HepG2 (cell line): ENCODE measurements at regions not wholly inside any gene's neighbourhood (a gene's known extent, or its start where the extent isn't known, plus 50 kb on each side); places are given as distances from the start of the nearest gene placed in this dataset.

Experiments
- ATAC-seq: fragments of 200-7000 bp; cut with Tn5 transposase; 3 replicates; pipeline ENCODE4 v1.9.1; 2020; ENCODE audit warnings: mild to moderate bottlenecking, moderate library complexity
- BruUV-seq: library from RNA; stranded (reverse); fragments of 400-500 nt; replicated peaks from 2 replicates; lab custom pipeline; 2021; lab: Mats Ljungman, UMichigan
- CTCF ChIA-PET: fragments of 300-600 bp; formaldehyde crosslinking; extraction: SDS; loops from one replicate; lab custom pipeline; 2021; ENCODE audit warnings: low total read pairs, inconsistent platforms, low intra/inter-chr PET ratio; lab: Yijun Ruan, JAX
- POLR2A ChIA-PET: fragments of 350-600 bp; sonication (Branson Sonifier 250); formaldehyde crosslinking; loops from one replicate; lab custom pipeline; 2020; ENCODE audit warnings: antibody characterized with exemption, inconsistent platforms; lab: Yijun Ruan, JAX
- DNase-seq: peaks from one replicate; pipeline ENCODE4 v3.0.0-alpha.2; 2015; ENCODE audit warnings: low spot score
- FAIRE-seq: peaks from 3 replicates; lab custom pipeline; 2011; peaks lifted over from hg19 to GRCh38; lab: Jason Lieb, UNC
- H2AFZ ChIP-seq: one replicate; pipeline ENCODE4 v1.6.1; 2011; ENCODE audit warnings: low read length, inconsistent platforms
- H3K27ac ChIP-seq: fragments of 300-600 bp; 3 replicates; pipeline ENCODE4 v1.8.0; 2011; ENCODE audit warnings: mixed run types, mild to moderate bottlenecking, mixed read lengths, low read length, inconsistent platforms; ENCODE audit not compliant: insufficient read depth; ENCODE audit errors: extremely low read length
- H3K27me3 ChIP-seq, 2 experiments: fragments of 200-600 bp in 1 of 2; 2 replicates in 1 of 2; 3 replicates in 1 of 2; pipeline versions ENCODE4 v1.6.0 to v1.8.0; 2011; ENCODE audit warnings: low read length in 2 of 2, mild to moderate bottlenecking in 2 of 2, moderate library complexity in 2 of 2, inconsistent platforms in 1 of 2; ENCODE audit not compliant: insufficient read depth in 2 of 2, control insufficient read depth in 1 of 2
- H3K36me3 ChIP-seq, 2 experiments: fragments of 200-600 bp in 1 of 2; replicated peaks in 1 of 2; 2 replicates in 1 of 2; 3 replicates in 1 of 2; pipeline versions ENCODE4 v1.5.1 to v1.8.0; 2011; ENCODE audit warnings: low read length in 2 of 2, inconsistent platforms in 1 of 2; ENCODE audit not compliant: insufficient read depth in 2 of 2, control insufficient read depth in 1 of 2
- H3K4me1 ChIP-seq: 2 replicates; pipeline ENCODE4 v1.5.1; 2012; ENCODE audit warnings: low read length, inconsistent platforms; ENCODE audit not compliant: insufficient read depth
- H3K4me2 ChIP-seq: 2 replicates; pipeline ENCODE4 v1.6.0; 2011; ENCODE audit warnings: low read depth, low read length, inconsistent platforms
- H3K4me3 ChIP-seq, 3 experiments: fragments of 200-600 bp in 1 of 3; sonication (generic), shearing (Covaris generic) in 1 of 3; replicated peaks in 1 of 3; 2 replicates each; pipeline ENCODE4 v1.5.1; 2011 to 2016; ENCODE audit warnings: low read length in 3 of 3, inconsistent platforms in 2 of 3, low read depth in 2 of 3, mild to moderate bottlenecking in 2 of 3, control low read depth in 1 of 3, mixed read lengths in 1 of 3; ENCODE audit not compliant: insufficient read depth in 1 of 3
- H3K79me2 ChIP-seq: one replicate; pipeline ENCODE4 v1.6.1; 2011; ENCODE audit warnings: low read length, inconsistent platforms; ENCODE audit not compliant: insufficient read depth
- H3K9ac ChIP-seq: 2 replicates; pipeline ENCODE4 v1.6.0; 2011; ENCODE audit warnings: mild to moderate bottlenecking, low read depth, low read length, inconsistent platforms; ENCODE audit not compliant: insufficient read depth
- H3K9me3 ChIP-seq: 2 replicates; pipeline ENCODE4 v1.5.1; 2012; ENCODE audit warnings: mild to moderate bottlenecking, low read length
- H4K20me1 ChIP-seq: 2 replicates; pipeline ENCODE4 v1.6.0; 2011; ENCODE audit warnings: inconsistent platforms, mild to moderate bottlenecking, low read length, moderate library complexity; ENCODE audit not compliant: insufficient read depth
- HOXA5 ChIP-seq: sonication (generic); formaldehyde crosslinking; IDR thresholded peaks from 2 replicates; pipeline ENCODE4 v1.4.0; 2020; ENCODE audit warnings: missing genetic modification reagents
- U2AF2 ChIP-seq: fragments of 200-400 bp; formaldehyde crosslinking; IDR thresholded peaks from 2 replicates; pipeline ENCODE4 v1.6.1; 2017; ENCODE audit warnings: low read depth, mild to moderate bottlenecking, low read length
- ZFP82 ChIP-seq: sonication (generic); formaldehyde crosslinking; IDR thresholded peaks from 2 replicates; pipeline ENCODE4 v1.5.1; 2020; ENCODE audit warnings: mild to moderate bottlenecking, missing genetic modification reagents, borderline replicate concordance
- ZKSCAN5 ChIP-seq: sonication (generic); formaldehyde crosslinking; IDR thresholded peaks from 2 replicates; pipeline ENCODE4 v1.5.1; 2020; ENCODE audit warnings: mild to moderate bottlenecking, missing genetic modification reagents
- WGBS: methylation state at CpG from one replicate; pipeline ENCODE4 v1.1.6; 2017; ENCODE audit warnings: low lambda C conversion rate; 5-methylcytosine and 5-hydroxymethylcytosine counted together
- in situ Hi-C: cut with HindIII; loops from 2 replicates; pipeline ENCODE4 v1.10.0; 2017; ENCODE audit warnings: low pct_unique_long_range_greater_than_20kb; ENCODE audit not compliant: extremely low pct_ligation_motif_present
- intact Hi-C: fragments of 100-400 bp; cut with micrococcal nuclease; formaldehyde crosslinking; loops from one replicate; pipeline ENCODE4 v1.10.0; 2022; ENCODE audit not compliant: unreplicated experiment
- TF ChIP-seq, protein P1 (sequence below): sonication (generic); formaldehyde crosslinking; IDR thresholded peaks from 2 replicates; pipeline ENCODE4 v1.4.0; 2020; ENCODE audit warnings: mild to moderate bottlenecking, missing genetic modification reagents
- TF ChIP-seq, protein P2 (sequence below), 2 experiments: fragments of 450-650 bp in 1 of 2; sonication (generic) in 1 of 2; formaldehyde crosslinking in 1 of 2; IDR thresholded peaks; 2 replicates each; pipeline versions ENCODE4 v1.6.1 to v1.8.0; 2016 to 2022; ENCODE audit warnings: antibody characterized with exemption in 1 of 2, mild to moderate bottlenecking in 1 of 2, missing genetic modification reagents in 1 of 2

GRCh38 chr12:98238515-98239130, 276.8 kb upstream of the TMPO start:
- 0 out of 5 replicates have a peak, but pooled peaks cover 0 to 2% of the 10 kb centered on the region in 2 experiments for H3K27me3 ChIP-seq
- in situ Hi-C loops (no loop called here), intact Hi-C loops (no loop called here)
- ChIA-PET CTCF (no interaction called here), POLR2A (no interaction called here)
- no peaks in the 10 kb centered on the region for H3K36me3 ChIP-seq
- no TSS peak for BruUV-seq
- H3K4me1 ChIP-seq, result no peaks in the 10 kb centered on the region
- DNase-seq (no peak), FAIRE-seq (no peak), ATAC-seq (no peak)
- TF ChIP-seq, protein P1, sequence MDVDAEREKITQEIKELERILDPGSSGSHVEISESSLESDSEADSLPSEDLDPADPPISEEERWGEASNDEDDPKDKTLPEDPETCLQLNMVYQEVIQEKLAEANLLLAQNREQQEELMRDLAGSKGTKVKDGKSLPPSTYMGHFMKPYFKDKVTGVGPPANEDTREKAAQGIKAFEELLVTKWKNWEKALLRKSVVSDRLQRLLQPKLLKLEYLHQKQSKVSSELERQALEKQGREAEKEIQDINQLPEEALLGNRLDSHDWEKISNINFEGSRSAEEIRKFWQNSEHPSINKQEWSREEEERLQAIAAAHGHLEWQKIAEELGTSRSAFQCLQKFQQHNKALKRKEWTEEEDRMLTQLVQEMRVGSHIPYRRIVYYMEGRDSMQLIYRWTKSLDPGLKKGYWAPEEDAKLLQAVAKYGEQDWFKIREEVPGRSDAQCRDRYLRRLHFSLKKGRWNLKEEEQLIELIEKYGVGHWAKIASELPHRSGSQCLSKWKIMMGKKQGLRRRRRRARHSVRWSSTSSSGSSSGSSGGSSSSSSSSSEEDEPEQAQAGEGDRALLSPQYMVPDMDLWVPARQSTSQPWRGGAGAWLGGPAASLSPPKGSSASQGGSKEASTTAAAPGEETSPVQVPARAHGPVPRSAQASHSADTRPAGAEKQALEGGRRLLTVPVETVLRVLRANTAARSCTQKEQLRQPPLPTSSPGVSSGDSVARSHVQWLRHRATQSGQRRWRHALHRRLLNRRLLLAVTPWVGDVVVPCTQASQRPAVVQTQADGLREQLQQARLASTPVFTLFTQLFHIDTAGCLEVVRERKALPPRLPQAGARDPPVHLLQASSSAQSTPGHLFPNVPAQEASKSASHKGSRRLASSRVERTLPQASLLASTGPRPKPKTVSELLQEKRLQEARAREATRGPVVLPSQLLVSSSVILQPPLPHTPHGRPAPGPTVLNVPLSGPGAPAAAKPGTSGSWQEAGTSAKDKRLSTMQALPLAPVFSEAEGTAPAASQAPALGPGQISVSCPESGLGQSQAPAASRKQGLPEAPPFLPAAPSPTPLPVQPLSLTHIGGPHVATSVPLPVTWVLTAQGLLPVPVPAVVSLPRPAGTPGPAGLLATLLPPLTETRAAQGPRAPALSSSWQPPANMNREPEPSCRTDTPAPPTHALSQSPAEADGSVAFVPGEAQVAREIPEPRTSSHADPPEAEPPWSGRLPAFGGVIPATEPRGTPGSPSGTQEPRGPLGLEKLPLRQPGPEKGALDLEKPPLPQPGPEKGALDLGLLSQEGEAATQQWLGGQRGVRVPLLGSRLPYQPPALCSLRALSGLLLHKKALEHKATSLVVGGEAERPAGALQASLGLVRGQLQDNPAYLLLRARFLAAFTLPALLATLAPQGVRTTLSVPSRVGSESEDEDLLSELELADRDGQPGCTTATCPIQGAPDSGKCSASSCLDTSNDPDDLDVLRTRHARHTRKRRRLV (CRISPR knock-in tag), result no peak
- TF ChIP-seq ZKSCAN5 (CRISPR knock-in tag), result no peak
- no peak for TF ChIP-seq ZFP82
- TF ChIP-seq, protein P2, sequence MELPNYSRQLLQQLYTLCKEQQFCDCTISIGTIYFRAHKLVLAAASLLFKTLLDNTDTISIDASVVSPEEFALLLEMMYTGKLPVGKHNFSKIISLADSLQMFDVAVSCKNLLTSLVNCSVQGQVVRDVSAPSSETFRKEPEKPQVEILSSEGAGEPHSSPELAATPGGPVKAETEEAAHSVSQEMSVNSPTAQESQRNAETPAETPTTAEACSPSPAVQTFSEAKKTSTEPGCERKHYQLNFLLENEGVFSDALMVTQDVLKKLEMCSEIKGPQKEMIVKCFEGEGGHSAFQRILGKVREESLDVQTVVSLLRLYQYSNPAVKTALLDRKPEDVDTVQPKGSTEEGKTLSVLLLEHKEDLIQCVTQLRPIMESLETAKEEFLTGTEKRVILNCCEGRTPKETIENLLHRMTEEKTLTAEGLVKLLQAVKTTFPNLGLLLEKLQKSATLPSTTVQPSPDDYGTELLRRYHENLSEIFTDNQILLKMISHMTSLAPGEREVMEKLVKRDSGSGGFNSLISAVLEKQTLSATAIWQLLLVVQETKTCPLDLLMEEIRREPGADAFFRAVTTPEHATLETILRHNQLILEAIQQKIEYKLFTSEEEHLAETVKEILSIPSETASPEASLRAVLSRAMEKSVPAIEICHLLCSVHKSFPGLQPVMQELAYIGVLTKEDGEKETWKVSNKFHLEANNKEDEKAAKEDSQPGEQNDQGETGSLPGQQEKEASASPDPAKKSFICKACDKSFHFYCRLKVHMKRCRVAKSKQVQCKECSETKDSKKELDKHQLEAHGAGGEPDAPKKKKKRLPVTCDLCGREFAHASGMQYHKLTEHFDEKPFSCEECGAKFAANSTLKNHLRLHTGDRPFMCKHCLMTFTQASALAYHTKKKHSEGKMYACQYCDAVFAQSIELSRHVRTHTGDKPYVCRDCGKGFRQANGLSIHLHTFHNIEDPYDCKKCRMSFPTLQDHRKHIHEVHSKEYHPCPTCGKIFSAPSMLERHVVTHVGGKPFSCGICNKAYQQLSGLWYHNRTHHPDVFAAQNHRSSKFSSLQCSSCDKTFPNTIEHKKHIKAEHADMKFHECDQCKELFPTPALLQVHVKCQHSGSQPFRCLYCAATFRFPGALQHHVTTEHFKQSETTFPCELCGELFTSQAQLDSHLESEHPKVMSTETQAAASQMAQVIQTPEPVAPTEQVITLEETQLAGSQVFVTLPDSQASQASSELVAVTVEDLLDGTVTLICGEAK (IDR thresholded peaks at IDR 0.05), result no peak
- TF ChIP-seq, protein P2 (CRISPR knock-in tag; IDR thresholded peaks at IDR 0.05), result no peak
- TF ChIP-seq U2AF2, result no peak
- TF ChIP-seq HOXA5 (CRISPR knock-in tag), result no peak
- WGBS, result 37% methylated on average over 4 of the region's 4 CpGs
- H2AFZ ChIP-seq, result no peak overlapping the region
- H3K79me2 ChIP-seq, result no peaks in the 10 kb centered on the region
- H3K9ac ChIP-seq, result no peak overlapping the region
- H3K27ac ChIP-seq, result no peak overlapping the region
- no peaks in the 10 kb centered on the region for H4K20me1 ChIP-seq
- no peak overlapping the region for H3K4me3 ChIP-seq
- H3K4me2 ChIP-seq, result no peak overlapping the region
- no peaks in the 10 kb centered on the region for H3K9me3 ChIP-seq
